Karpas-422 (cell line): ENCODE measurements at regions not wholly inside any gene's neighbourhood (a gene's known extent, or its start where the extent isn't known, plus 50 kb on each side); places are given as distances from the start of the nearest gene placed in this dataset.

Experiments used
- DNase-seq: peaks from one replicate; pipeline ENCODE4 v3.0.0-alpha.2; 2015
- H2AFZ ChIP-seq: fragments of 200-600 bp; sonication (generic); 2 replicates; pipeline ENCODE4 v1.6.1; 2014; ENCODE audit warnings: antibody characterized with exemption, low read length, mixed read lengths
- H3K27ac ChIP-seq: fragments of 200-600 bp; sonication (generic); 2 replicates; pipeline ENCODE4 v1.5.1; 2014; ENCODE audit warnings: mild to moderate bottlenecking, low read length, moderate library complexity
- H3K27me3 ChIP-seq: fragments of 200-600 bp; sonication (generic); 2 replicates; pipeline ENCODE4 v1.6.1; 2014; ENCODE audit warnings: low read length, mixed read lengths
- H3K36me3 ChIP-seq: fragments of 200-600 bp; sonication (generic); 2 replicates; pipeline ENCODE4 v1.6.1; 2014; ENCODE audit warnings: low read length, mixed read lengths; ENCODE audit not compliant: insufficient read depth
- H3K4me1 ChIP-seq: fragments of 200-600 bp; sonication (generic); 2 replicates; pipeline ENCODE4 v1.6.1; 2014; ENCODE audit warnings: mild to moderate bottlenecking, low read length, mixed read lengths
- H3K4me2 ChIP-seq: fragments of 200-600 bp; sonication (generic); 2 replicates; pipeline ENCODE4 v1.6.1; 2014; ENCODE audit warnings: low read length, low read depth, mild to moderate bottlenecking; ENCODE audit not compliant: poor library complexity, severe bottlenecking
- H3K4me3 ChIP-seq: fragments of 200-600 bp; sonication (generic); 2 replicates; pipeline ENCODE4 v1.5.1; 2014; ENCODE audit warnings: mild to moderate bottlenecking, antibody characterized with exemption, low read length, mixed read lengths
- H3K79me2 ChIP-seq: fragments of 200-600 bp; sonication (generic); 2 replicates; pipeline ENCODE4 v1.6.1; 2014; ENCODE audit warnings: mild to moderate bottlenecking, low read length, mixed read lengths
- H3K9ac ChIP-seq: fragments of 200-600 bp; sonication (generic); 2 replicates; pipeline ENCODE4 v1.6.0; 2014; ENCODE audit warnings: low read length
- H3K9me2 ChIP-seq: fragments of 200-600 bp; sonication (generic), shearing (Covaris generic); replicated peaks from 2 replicates; pipeline ENCODE4 v1.6.0; 2014; ENCODE audit warnings: mild to moderate bottlenecking, low read length, moderate library complexity; ENCODE audit not compliant: insufficient read depth
- H3K9me3 ChIP-seq: fragments of 300-700, 200-600 bp; sonication (generic); 2 replicates; pipeline ENCODE4 v1.6.1; 2014; ENCODE audit warnings: low read length, mixed read lengths
- H4K20me1 ChIP-seq: fragments of 200-600 bp; sonication (generic); 2 replicates; pipeline ENCODE4 v1.6.1; 2014; ENCODE audit warnings: mild to moderate bottlenecking, antibody characterized with exemption, low read length, low read depth; ENCODE audit not compliant: insufficient read depth

DNA sequence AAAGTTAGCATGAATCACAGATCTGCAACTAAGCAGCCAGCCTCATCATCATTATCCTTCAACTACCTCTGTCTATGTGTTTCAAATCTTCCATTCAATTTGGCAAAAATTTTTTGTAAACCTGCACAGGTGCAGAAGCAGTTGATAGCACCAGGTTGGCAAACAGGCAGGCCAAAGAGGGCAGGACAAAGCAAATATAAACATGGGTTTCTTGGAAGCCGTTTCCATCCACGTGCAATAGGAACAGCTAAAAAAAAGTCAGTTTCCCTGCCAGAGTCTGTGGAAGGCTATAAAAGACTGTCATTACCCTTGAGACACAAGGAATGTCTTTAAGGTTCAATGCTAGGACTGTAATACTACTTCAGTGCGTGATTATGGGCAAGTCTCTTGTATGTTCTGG is 253.2 kb downstream of the PDHA2 start:
- no peaks in the 10 kb centered on the region for H3K79me2 ChIP-seq
- no peak for DNase-seq
- H3K27ac ChIP-seq = no peak overlapping the region
- peaks cover 12% of the 10 kb centered on the region; the same call in 1 of the 2 replicates for H3K9me3 ChIP-seq
- H3K27me3 ChIP-seq = no peaks in the 10 kb centered on the region
- H2AFZ ChIP-seq = no peak overlapping the region
- no peak overlapping the region for H3K9ac ChIP-seq
- H3K4me3 ChIP-seq = no peak overlapping the region
- no peaks in the 10 kb centered on the region; the same call in 1 of the 2 replicates for H3K9me2 ChIP-seq
- H3K4me1 ChIP-seq = no peaks in the 10 kb centered on the region
- H4K20me1 ChIP-seq = no peaks in the 10 kb centered on the region
- no peaks in the 10 kb centered on the region for H3K36me3 ChIP-seq
- H3K4me2 ChIP-seq = no peak overlapping the region

DNA sequence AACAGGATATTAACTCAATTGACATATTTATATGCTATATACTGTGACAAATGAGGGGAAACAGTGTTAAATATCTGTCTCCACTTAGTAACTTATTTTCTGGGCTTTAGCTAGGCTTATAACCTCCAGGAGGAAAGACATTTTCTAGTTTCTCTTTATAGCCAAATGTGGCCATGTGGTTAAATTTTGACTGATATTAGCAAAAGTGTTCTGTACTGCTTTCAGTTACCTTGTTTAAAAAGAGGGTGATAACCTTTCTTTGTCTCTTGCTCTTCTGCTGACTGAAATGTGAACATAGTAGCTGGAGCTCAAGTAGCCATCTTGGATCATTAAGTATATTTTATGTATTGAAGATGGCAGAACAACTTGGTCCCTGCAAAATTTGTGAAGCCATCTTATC is 253.7 kb downstream of the PDHA2 start:
- H3K4me3 ChIP-seq = no peak overlapping the region
- H4K20me1 ChIP-seq = no peaks in the 10 kb centered on the region
- H3K27ac ChIP-seq = no peak overlapping the region
- H3K9ac ChIP-seq = no peak overlapping the region
- H3K4me1 ChIP-seq = no peaks in the 10 kb centered on the region
- no peaks in the 10 kb centered on the region for H3K36me3 ChIP-seq
- no peak overlapping the region for H3K4me2 ChIP-seq
- no peaks in the 10 kb centered on the region for H3K27me3 ChIP-seq
- H3K9me2 ChIP-seq = no peaks in the 10 kb centered on the region; the same call in 1 of the 2 replicates
- no peaks in the 10 kb centered on the region for H3K79me2 ChIP-seq
- peaks cover 12% of the 10 kb centered on the region; the same call in 1 of the 2 replicates for H3K9me3 ChIP-seq
- no peak for DNase-seq
- H2AFZ ChIP-seq = no peak overlapping the region

DNA sequence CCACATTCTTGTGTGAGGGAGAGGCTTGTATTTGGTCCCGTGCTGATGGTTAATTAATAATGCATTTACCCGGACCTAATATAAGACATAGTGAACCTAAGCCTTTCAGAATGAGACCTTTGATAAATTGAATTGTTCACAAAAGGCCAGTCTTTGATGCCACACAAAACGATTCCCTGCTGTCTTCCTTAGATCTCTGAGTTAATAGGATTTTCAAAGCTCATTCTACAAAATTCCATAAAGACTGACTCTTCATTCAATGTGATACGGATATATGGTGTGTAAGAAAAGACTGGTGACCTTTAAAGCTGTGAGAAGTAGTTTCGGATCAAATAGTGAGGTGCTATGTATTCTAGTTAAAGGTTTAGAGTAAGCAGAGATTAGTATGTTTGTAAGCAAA is 254.3 kb downstream of the PDHA2 start:
- Histone ChIP-seq H3K4me2 (no peak overlapping the region), H4K20me1 (no peaks in the 10 kb centered on the region), H3K27me3 (no peaks in the 10 kb centered on the region), H3K79me2 (no peaks in the 10 kb centered on the region), H2AFZ (no peak overlapping the region), H3K9me3 (peaks cover 12% of the 10 kb centered on the region; the same call in 1 of the 2 replicates), H3K36me3 (no peaks in the 10 kb centered on the region), H3K9me2 (no peaks in the 10 kb centered on the region; the same call in 1 of the 2 replicates), H3K4me3 (no peak overlapping the region), H3K9ac (no peak overlapping the region), H3K4me1 (no peaks in the 10 kb centered on the region), H3K27ac (no peak overlapping the region)
- DNase-seq = no peak

DNA sequence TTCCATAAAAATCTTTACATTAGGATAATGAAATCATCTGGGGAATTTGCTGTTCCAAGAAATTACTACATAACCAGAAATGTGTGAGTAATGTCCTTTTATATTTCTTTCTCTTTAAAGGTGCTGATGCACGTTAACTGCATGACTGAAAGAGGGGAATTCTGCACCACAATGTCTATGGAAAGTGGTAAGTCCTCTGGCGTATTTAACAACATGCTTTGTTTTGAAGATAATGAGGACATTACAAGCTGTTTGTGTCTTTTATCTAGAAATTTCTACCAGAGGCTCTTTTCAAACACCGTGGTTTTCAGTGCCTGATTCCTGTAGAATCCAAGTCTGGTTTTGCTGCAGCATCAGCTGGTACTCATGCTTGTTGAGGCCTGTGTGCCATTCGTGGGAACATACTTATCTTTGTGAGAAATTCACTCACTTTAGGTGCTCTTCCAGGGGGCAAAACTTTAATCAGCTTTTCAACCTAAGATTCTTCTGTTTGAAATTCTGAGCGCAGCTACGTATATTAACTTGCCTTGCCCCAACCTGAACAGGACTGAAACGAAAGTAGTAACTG is 257.2 kb downstream of the PDHA2 start:
- no peaks in the 10 kb centered on the region for H3K36me3 ChIP-seq
- H3K27ac ChIP-seq = no peak overlapping the region

DNA sequence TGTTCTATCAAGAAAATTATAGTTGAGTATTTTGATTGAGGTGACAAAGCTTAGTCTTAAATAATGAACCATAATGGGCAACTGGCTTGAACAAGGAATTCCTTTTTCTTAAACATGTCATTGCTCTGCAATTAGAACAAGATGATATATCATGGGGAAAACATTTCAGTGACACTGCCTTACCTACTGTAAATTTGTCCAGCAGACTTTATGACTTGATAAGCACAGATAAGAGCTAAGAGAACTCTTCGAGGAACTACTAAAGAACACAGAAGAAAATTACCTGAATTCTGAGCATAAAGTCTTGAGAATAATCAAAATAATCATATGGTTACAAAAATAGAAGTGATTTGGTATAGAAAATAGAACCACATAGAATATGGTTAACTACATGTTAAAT is 257.8 kb downstream of the PDHA2 start:
- Histone ChIP-seq H3K79me2 (no peaks in the 10 kb centered on the region), H4K20me1 (no peaks in the 10 kb centered on the region), H3K9me3 (peaks cover 15% of the 10 kb centered on the region), H3K9ac (no peak overlapping the region), H2AFZ (no peak overlapping the region), H3K9me2 (no peaks in the 10 kb centered on the region), H3K4me3 (no peak overlapping the region), H3K27ac (no peak overlapping the region), H3K36me3 (no peaks in the 10 kb centered on the region), H3K4me2 (no peak overlapping the region), H3K4me1 (no peaks in the 10 kb centered on the region), H3K27me3 (no peaks in the 10 kb centered on the region)
- DNase-seq = no peak

More for the DNA sequence above, 257.2 kb downstream of the PDHA2 start:
- Histone ChIP-seq H3K9me3 (peaks cover 12% of the 10 kb centered on the region), H3K4me2 (no peak overlapping the region), H3K4me3 (no peak overlapping the region), H3K79me2 (no peaks in the 10 kb centered on the region), H3K9ac (no peak overlapping the region), H3K27me3 (no peaks in the 10 kb centered on the region), H3K4me1 (no peaks in the 10 kb centered on the region), H3K9me2 (no peaks in the 10 kb centered on the region), H2AFZ (no peak overlapping the region), H4K20me1 (no peaks in the 10 kb centered on the region)
- no peak for DNase-seq

DNA sequence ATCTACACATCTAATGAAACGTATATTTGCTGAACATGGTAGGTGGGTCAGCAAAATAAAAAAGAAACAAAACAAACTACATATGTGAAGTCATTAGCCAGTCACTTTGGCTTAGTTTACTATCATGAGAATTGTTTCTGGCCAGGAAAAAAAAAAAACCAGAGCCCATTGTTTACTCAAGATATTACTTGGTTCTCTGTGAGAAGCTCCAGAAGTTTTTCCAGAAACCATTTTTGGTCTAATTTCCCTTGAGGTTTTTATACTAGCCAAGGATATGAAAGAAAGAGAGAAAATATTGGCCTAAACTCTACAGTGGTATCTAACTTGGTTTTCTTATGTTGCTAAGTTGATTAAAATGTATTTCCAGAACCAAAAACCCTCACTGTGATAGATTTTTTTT is 259.1 kb downstream of the PDHA2 start:
- Histone ChIP-seq H3K4me3 (no peak overlapping the region), H3K36me3 (no peaks in the 10 kb centered on the region)

DNA sequence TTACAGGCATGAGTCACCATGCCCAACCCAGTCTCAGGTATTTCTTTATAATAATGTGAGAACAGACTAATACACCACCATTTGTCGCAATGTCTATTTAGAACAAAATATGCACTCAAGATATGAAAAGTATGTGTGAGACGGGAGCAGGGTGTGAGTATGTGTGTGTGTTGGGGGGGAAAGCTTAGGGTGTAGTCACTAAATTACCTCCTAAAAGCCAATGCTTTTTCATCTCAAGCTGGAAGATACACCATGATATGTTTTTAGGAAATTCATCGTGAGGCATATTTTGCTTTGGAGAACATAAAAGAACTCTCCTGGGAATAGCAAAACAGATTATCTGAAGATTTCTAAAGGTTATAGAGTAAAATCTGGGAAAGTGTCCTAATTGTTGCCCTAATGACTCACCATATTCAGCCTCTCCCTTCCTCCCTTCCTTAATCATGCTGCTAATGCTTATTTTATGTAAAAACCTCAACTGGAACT is 262.7 kb downstream of the PDHA2 start:
- no peak overlapping the region for H3K4me3 ChIP-seq
- H3K9ac ChIP-seq = no peak overlapping the region
- peaks cover 25% of the 10 kb centered on the region for H3K9me3 ChIP-seq
- H3K4me2 ChIP-seq = no peak overlapping the region
- DNase-seq = no peak
- H3K36me3 ChIP-seq = no peaks in the 10 kb centered on the region
- H3K4me1 ChIP-seq = no peaks in the 10 kb centered on the region
- no peaks in the 10 kb centered on the region for H3K9me2 ChIP-seq
- no peaks in the 10 kb centered on the region for H3K79me2 ChIP-seq
- H3K27ac ChIP-seq = no peak overlapping the region
- no peaks in the 10 kb centered on the region for H3K27me3 ChIP-seq
- no peak overlapping the region for H2AFZ ChIP-seq
- no peaks in the 10 kb centered on the region for H4K20me1 ChIP-seq

More for the DNA sequence above, 259.1 kb downstream of the PDHA2 start:
- H3K4me2 ChIP-seq = no peak overlapping the region
- no peaks in the 10 kb centered on the region for H3K27me3 ChIP-seq
- H3K9me3 ChIP-seq = peaks cover 22% of the 10 kb centered on the region
- no peak overlapping the region for H2AFZ ChIP-seq
- H3K9me2 ChIP-seq = no peaks in the 10 kb centered on the region
- no peak for DNase-seq
- no peaks in the 10 kb centered on the region for H3K79me2 ChIP-seq
- H3K27ac ChIP-seq = no peak overlapping the region
- H3K4me1 ChIP-seq = no peaks in the 10 kb centered on the region
- no peaks in the 10 kb centered on the region for H4K20me1 ChIP-seq
- no peak overlapping the region for H3K9ac ChIP-seq

DNA sequence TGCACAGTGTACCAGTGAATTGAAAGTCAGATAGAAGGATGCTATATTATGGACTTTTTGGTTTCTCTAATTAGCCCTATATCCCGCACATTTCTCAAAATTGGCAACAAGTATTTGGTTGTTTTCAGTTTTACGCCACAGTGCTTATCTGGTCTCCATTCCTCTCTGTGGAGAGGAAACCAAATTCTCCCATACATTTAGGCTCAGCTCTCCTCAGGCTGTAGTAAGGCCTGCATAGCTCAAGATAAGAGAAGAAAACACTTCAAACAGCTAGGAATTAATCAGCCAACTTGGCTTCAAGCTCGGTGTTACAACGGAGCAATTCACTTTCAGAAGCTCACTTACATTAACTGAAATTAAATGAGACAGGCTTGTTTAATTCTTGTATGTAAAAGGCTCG is 263.2 kb downstream of the PDHA2 start:
- DNase-seq = no peak
- no peak overlapping the region for H3K4me2 ChIP-seq
- peaks cover 28% of the 10 kb centered on the region for H3K9me3 ChIP-seq
- no peak overlapping the region for H3K27ac ChIP-seq
- H3K79me2 ChIP-seq = no peaks in the 10 kb centered on the region
- no peaks in the 10 kb centered on the region for H4K20me1 ChIP-seq
- no peaks in the 10 kb centered on the region for H3K9me2 ChIP-seq
- H3K27me3 ChIP-seq = no peaks in the 10 kb centered on the region
- H3K36me3 ChIP-seq = no peaks in the 10 kb centered on the region
- H2AFZ ChIP-seq = no peak overlapping the region
- H3K9ac ChIP-seq = no peak overlapping the region
- H3K4me3 ChIP-seq = no peak overlapping the region
- no peaks in the 10 kb centered on the region for H3K4me1 ChIP-seq
